CD4-positive, alpha-beta memory T cell (primary cell): ENCODE measurements at regions not wholly inside any gene's neighbourhood (a gene's known extent, or its start where the extent isn't known, plus 50 kb on each side); places are given as distances from the start of the nearest gene placed in this dataset.
"Not testable (repeated sequence)": the region's sequence is repeated elsewhere in the genome, so short reads cannot be mapped to it uniquely, and the experiment has no call there.

Experiments
- CTCF ChIA-PET: fragments of 350-600 bp; sonication (Branson Sonifier 250); formaldehyde crosslinking; loops from one replicate; lab custom pipeline; 2021; ENCODE audit warnings: inconsistent platforms; ENCODE audit not compliant: partially characterized antibody; lab: Charles Lee
- POLR2A ChIA-PET: fragments of 350-600 bp; sonication (Branson Sonifier 250); formaldehyde crosslinking; loops from one replicate; lab custom pipeline; 2021; ENCODE audit not compliant: partially characterized antibody; lab: Charles Lee
- DNase-seq, 5 donors: peaks; one replicate each; pipeline versions ENCODE4 v3.0.0 to v3.0.0-alpha.2; 2020 to 2022; ENCODE audit warnings: mixed read lengths in 1 of 5
- H3K27ac ChIP-seq: one replicate; pipeline ENCODE4 v1.7.0; 2013; ENCODE audit warnings: low read depth, low read length
- H3K27me3 ChIP-seq: 2 replicates; pipeline ENCODE4 v1.7.0; 2013; ENCODE audit warnings: mild to moderate bottlenecking, low read length, moderate library complexity; ENCODE audit not compliant: insufficient read depth
- H3K36me3 ChIP-seq: 2 replicates; pipeline ENCODE4 v1.7.0; 2013; ENCODE audit warnings: mild to moderate bottlenecking, low read length, moderate library complexity; ENCODE audit not compliant: insufficient read depth
- H3K4me1 ChIP-seq: 2 replicates; pipeline ENCODE4 v1.7.0; 2013; ENCODE audit warnings: mild to moderate bottlenecking, low read length, moderate library complexity; ENCODE audit not compliant: insufficient read depth
- H3K4me3 ChIP-seq, 2 donors: one replicate each; pipeline ENCODE4 v1.7.0; 2013; ENCODE audit warnings: low read length in 2 of 2, mild to moderate bottlenecking in 1 of 2
- H3K9me3 ChIP-seq, 2 donors: one replicate each; pipeline ENCODE4 v1.7.0; 2013; ENCODE audit warnings: low read length in 2 of 2, control low read depth in 1 of 2; ENCODE audit not compliant: control insufficient read depth in 1 of 2
- H3K27ac Mint-ChIP-seq, 7 donors: one replicate each; pipeline ENCODE4 v1.8.0; 2020 to 2021; ENCODE audit warnings: mixed read lengths in 7 of 7, mild to moderate bottlenecking in 6 of 7, inconsistent platforms in 3 of 7, moderate library complexity in 3 of 7
- H3K27me3 Mint-ChIP-seq, 2 donors: one replicate each; pipeline ENCODE4 v1.8.0; 2020 to 2021; ENCODE audit warnings: mixed read lengths in 2 of 2
- H3K36me3 Mint-ChIP-seq, 2 donors: one replicate each; pipeline ENCODE4 v1.8.0; 2020 to 2021; ENCODE audit warnings: mixed read lengths in 2 of 2, inconsistent platforms in 1 of 2, mild to moderate bottlenecking in 1 of 2
- H3K4me1 Mint-ChIP-seq, 4 donors: one replicate each; pipeline ENCODE4 v1.8.0; 2020 to 2021; ENCODE audit warnings: mixed read lengths in 4 of 4, mild to moderate bottlenecking in 1 of 4
- H3K4me3 Mint-ChIP-seq, 8 donors: one replicate each; pipeline ENCODE4 v1.8.0; 2020 to 2021; ENCODE audit warnings: mixed read lengths in 8 of 8, mild to moderate bottlenecking in 7 of 8, moderate library complexity in 6 of 8, inconsistent platforms in 3 of 8
- H3K9me3 Mint-ChIP-seq, 8 donors: one replicate each; pipeline ENCODE4 v1.8.0; 2020 to 2021; ENCODE audit warnings: mixed read lengths in 8 of 8, mild to moderate bottlenecking in 5 of 8, inconsistent platforms in 3 of 8, moderate library complexity in 1 of 8
- intact Hi-C: fragments of 100-400 bp; cut with micrococcal nuclease; formaldehyde crosslinking; loops from one replicate; pipeline ENCODE4 v1.15.1; 2023

- Histone ChIP-seq H3K4me3 (no peak overlapping the region), H3K9me3 (no peaks in the 10 kb centered on the region), H3K27ac (no peak overlapping the region), H3K27me3 (no peaks in the 10 kb centered on the region), H3K4me1 (no peaks in the 10 kb centered on the region), H3K36me3 (no peaks in the 10 kb centered on the region)
- peaks cover 8 to 12% of the 10 kb centered on the region in 2 donors for H3K27me3 Mint-ChIP-seq
- H3K9me3 Mint-ChIP-seq = peaks cover 0 to 6% (median 3%) of the 10 kb centered on the region in 8 donors
- H3K27ac Mint-ChIP-seq = no peak overlapping the region
- CTCF ChIA-PET = no interaction called here
- H3K36me3 Mint-ChIP-seq = no peaks in the 10 kb centered on the region
- H3K4me1 Mint-ChIP-seq = no peaks in the 10 kb centered on the region
- POLR2A ChIA-PET = no interaction called here
- intact Hi-C loops = no loop called here
- no peak for DNase-seq
- H3K4me3 Mint-ChIP-seq = no peak overlapping the region
These were observed 161.4 kb upstream of the ITGA1 start for GRCh38 chr5:52626312-52626711.

GRCh38 chr5:52627740-52628139 lies 160.0 kb upstream of the ITGA1 start:
- CTCF ChIA-PET = no interaction called here
- no peak for DNase-seq
- Mint-ChIP-seq H3K36me3 (no peaks in the 10 kb centered on the region), H3K27me3 (peaks cover 8 to 15% of the 10 kb centered on the region in 2 donors), H3K4me3 (no peak overlapping the region), H3K9me3 (peaks cover 0 to 6% (median 3%) of the 10 kb centered on the region in 8 donors), H3K27ac (no peak overlapping the region), H3K4me1 (no peaks in the 10 kb centered on the region)
- Histone ChIP-seq H3K9me3 (no peaks in the 10 kb centered on the region), H3K36me3 (no peaks in the 10 kb centered on the region), H3K4me1 (no peaks in the 10 kb centered on the region), H3K27ac (no peak overlapping the region), H3K4me3 (no peak overlapping the region), H3K27me3 (no peaks in the 10 kb centered on the region)
- POLR2A ChIA-PET = no interaction called here
- intact Hi-C loops = no loop called here

GRCh38 chr5:52632281-52632680 lies 155.4 kb upstream of the ITGA1 start:
- POLR2A ChIA-PET = no interaction called here
- Histone ChIP-seq H3K36me3 (no peaks in the 10 kb centered on the region), H3K4me1 (no peaks in the 10 kb centered on the region), H3K4me3 (no peak overlapping the region), H3K27me3 (no peaks in the 10 kb centered on the region), H3K27ac (no peak overlapping the region), H3K9me3 (no peaks in the 10 kb centered on the region)
- Mint-ChIP-seq H3K4me1 (no peaks in the 10 kb centered on the region), H3K9me3 (peaks cover 0 to 3% (median 0%) of the 10 kb centered on the region in 8 donors), H3K36me3 (no peaks in the 10 kb centered on the region), H3K4me3 (no peak overlapping the region), H3K27me3 (peaks cover 10 to 24% of the 10 kb centered on the region in 2 donors), H3K27ac (no peak overlapping the region)
- DNase-seq = no peak
- intact Hi-C loops = no loop called here
- CTCF ChIA-PET = no interaction called here

- H3K27ac Mint-ChIP-seq, H3K27me3 ChIP-seq, H3K9me3 Mint-ChIP-seq, H3K36me3 ChIP-seq, H3K9me3 ChIP-seq, H3K4me3 Mint-ChIP-seq, H3K4me3 ChIP-seq, DNase-seq, CTCF ChIA-PET, H3K4me1 ChIP-seq, H3K27ac ChIP-seq, POLR2A ChIA-PET, intact Hi-C loops, H3K4me1 Mint-ChIP-seq, H3K36me3 Mint-ChIP-seq: not testable (repeated sequence)
- H3K27me3 Mint-ChIP-seq = peaks cover 9 to 22% of the 10 kb centered on the region in 2 donors
These were observed 153.5 kb upstream of the ITGA1 start for GRCh38 chr5:52634171-52634570.

GRCh38 chr5:52638732-52639131 lies 149.0 kb upstream of the ITGA1 start:
- Mint-ChIP-seq H3K27ac (no peak overlapping the region), H3K27me3 (peaks cover 2 to 10% of the 10 kb centered on the region in 2 donors), H3K4me1 (no peaks in the 10 kb centered on the region), H3K36me3 (no peaks in the 10 kb centered on the region), H3K4me3 (no peak overlapping the region), H3K9me3 (peaks cover 0 to 12% (median 4%) of the 10 kb centered on the region in 8 donors)
- Histone ChIP-seq H3K36me3 (no peaks in the 10 kb centered on the region), H3K9me3 (no peaks in the 10 kb centered on the region), H3K4me1 (no peaks in the 10 kb centered on the region), H3K4me3 (no peak overlapping the region), H3K27me3 (no peaks in the 10 kb centered on the region), H3K27ac (no peak overlapping the region)
- no peak for DNase-seq
- ChIA-PET CTCF (interaction anchor here (1.1 kb wide), 1 partner anchor 16 kb away, joined by 5 read pairs; no protein-coding TSS in a partner anchor), POLR2A (no interaction called here)
- intact Hi-C loops = no loop called here

GRCh38 chr5:52648726-52649125 lies 139.0 kb upstream of the ITGA1 start:
- Mint-ChIP-seq H3K4me1 (peaks cover 0 to 3% (median 1%) of the 10 kb centered on the region in 4 donors), H3K4me3 (no peak overlapping the region), H3K9me3 (peaks cover 0 to 18% (median under 1%) of the 10 kb centered on the region in 8 donors), H3K27me3 (peaks cover 2 to 10% of the 10 kb centered on the region in 2 donors), H3K36me3 (no peaks in the 10 kb centered on the region), H3K27ac (no peak overlapping the region)
- Histone ChIP-seq H3K9me3 (no peaks in the 10 kb centered on the region), H3K36me3 (no peaks in the 10 kb centered on the region), H3K27ac (no peak overlapping the region), H3K4me3 (no peak overlapping the region), H3K4me1 (no peaks in the 10 kb centered on the region), H3K27me3 (no peaks in the 10 kb centered on the region)
- ChIA-PET CTCF (no interaction called here), POLR2A (no interaction called here)
- no peak for DNase-seq
- intact Hi-C loops = no loop called here

GRCh38 chr5:52655163-52655562 lies 132.6 kb upstream of the ITGA1 start:
- POLR2A ChIA-PET = no interaction called here
- Histone ChIP-seq H3K4me1 (peaks cover 4% of the 10 kb centered on the region), H3K27me3 (no peaks in the 10 kb centered on the region), H3K9me3 (no peaks in the 10 kb centered on the region), H3K36me3 (no peaks in the 10 kb centered on the region), H3K27ac (no peak overlapping the region), H3K4me3 (no peak overlapping the region)
- CTCF ChIA-PET = interaction anchor here (1.0 to 2.1 kb wide), 6 partner anchors 16 to 1698 kb away, joined by 3 to 10 read pairs (median 3); no protein-coding TSS in a partner anchor
- no peaks in the 10 kb centered on the region for H3K36me3 Mint-ChIP-seq
- no peak overlapping the region for H3K4me3 Mint-ChIP-seq
- DNase-seq = no peak
- H3K27ac Mint-ChIP-seq = no peak overlapping the region
- peaks cover 10 to 13% of the 10 kb centered on the region in 2 donors for H3K27me3 Mint-ChIP-seq
- H3K9me3 Mint-ChIP-seq = no peaks in the 10 kb centered on the region
- H3K4me1 Mint-ChIP-seq = no peaks in the 10 kb centered on the region
- intact Hi-C loops = no loop called here
